HG03342 (cell line): ENCODE measurements at regions not wholly inside any gene's neighbourhood (a gene's known extent, or its start where the extent isn't known, plus 50 kb on each side); places are given as distances from the start of the nearest gene placed in this dataset.
"Not testable (repeated sequence)": the region's sequence is repeated elsewhere in the genome, so short reads cannot be mapped to it uniquely, and the experiment has no call there.

Experiments
- ATAC-seq: cut with Tn5 transposase; IDR thresholded peaks from one replicate; pipeline ENCODE4 v1.9.1; 2021; ENCODE audit warnings: mild to moderate bottlenecking, moderate library complexity; ENCODE audit not compliant: unreplicated experiment

DNA sequence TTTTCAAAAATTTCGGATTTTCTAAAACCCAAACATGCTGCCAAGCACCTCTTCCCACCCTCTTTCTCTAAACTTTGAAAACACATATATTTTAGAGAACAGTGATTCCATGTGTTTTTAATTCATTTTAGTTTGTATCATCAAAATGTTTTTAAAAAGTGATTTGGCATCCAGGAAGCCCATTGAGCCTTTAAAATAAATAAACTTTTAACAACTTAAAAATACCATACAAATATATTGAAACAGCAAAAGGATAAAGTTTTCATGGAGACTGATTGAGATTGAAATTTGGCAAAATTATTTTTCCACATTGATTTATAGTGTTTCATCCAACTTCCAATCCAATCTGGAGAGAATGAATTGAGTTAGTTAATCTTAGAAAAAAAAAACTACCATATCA lies 374.7 kb downstream of the CD109 start:
- no peak for ATAC-seq

DNA sequence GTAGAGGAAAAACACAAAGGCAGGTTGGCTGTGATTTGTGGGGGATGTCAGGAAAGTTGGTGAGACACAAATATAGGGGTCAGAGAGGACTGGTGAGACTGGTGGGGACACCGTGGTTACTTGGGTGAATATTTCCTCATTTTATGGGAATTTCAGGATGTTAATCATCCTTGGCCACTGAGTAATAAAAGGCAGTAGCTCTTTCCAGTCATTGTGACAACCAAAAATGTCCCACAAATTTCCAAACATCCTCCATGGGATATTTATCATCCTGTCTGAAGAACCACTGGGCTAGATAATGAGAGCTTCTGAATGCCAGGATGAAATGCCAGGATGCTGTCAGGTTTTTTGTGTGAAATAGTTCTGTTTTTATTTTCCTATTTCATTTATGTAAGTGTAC lies 374.1 kb downstream of the CD109 start:
- no peak for ATAC-seq

DNA sequence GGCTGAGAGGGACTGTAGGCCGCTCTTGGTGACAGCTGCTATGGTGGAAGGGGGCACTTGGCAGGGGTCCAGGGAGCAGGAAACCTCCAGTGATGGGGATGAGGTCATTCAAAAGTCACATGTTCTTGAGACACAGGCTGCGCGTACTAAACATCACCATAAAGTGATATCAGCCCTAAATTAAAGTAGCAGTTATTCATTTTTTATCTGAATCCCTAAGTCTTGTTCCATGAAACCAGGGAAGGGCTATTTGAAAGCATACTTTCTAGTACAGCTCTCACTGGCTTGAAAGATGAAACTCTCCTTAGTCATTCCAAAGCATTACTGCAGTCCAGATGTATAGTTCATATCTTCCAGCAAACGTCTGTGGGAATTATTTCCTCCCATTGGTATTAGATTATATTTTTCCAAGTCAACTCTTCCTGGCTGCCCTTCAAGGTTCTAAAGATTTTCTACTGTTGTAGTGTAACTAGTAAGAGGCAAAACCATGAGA lies 373.1 kb downstream of the CD109 start:
- ATAC-seq = no peak

DNA sequence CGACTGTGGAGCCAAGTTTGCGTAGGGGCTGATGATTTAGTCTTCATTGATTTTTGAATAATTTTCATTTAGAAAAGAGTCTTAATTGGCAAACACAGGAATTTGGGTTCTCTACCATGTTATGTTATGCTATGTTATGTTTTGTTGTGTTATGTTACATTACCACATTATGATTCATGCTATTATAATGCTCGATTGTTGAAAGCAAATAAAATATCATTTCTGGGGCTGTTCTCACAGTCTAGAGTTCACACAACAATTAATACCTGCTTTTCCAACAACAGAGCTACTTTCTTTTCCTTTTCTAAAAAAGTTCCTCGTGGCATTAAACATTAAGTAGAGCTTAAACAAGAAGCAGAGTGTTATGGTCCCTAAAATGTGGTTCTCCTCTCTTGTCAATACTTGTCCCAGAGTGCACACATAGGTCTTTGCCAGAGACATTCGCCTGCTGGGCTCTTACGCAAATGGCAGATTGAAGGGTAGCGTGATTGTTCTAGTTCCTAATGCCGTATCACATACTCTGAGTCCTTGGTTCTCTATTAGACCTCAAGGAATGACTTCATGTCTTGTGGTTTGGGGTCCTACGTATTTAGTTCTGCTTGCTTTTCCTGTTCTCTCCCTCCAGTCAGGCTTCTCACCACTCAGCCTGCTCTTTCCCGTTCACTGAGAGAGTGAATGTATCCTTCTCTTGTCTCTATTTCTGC lies 370.3 kb downstream of the CD109 start:
- no peak for ATAC-seq

DNA sequence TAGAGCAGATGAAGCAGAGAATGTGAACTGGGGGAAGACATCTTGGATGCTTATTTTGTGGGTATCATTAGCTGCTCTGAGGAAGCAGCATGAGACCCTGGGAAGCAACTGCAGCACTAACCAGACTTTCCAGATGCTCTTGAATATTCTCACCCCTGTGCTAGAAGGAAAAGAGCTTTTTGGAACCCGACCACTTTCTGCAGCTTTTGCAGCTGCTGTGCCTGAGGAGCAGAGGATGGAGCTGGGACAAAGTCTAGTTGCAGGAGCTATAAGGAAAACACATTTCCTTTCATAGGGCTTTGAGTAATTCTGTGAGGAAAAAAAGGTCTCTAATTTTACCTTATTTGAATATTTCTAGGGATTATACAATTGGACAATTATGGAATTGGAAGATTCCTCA lies 369.7 kb downstream of the CD109 start:
- no peak for ATAC-seq

DNA sequence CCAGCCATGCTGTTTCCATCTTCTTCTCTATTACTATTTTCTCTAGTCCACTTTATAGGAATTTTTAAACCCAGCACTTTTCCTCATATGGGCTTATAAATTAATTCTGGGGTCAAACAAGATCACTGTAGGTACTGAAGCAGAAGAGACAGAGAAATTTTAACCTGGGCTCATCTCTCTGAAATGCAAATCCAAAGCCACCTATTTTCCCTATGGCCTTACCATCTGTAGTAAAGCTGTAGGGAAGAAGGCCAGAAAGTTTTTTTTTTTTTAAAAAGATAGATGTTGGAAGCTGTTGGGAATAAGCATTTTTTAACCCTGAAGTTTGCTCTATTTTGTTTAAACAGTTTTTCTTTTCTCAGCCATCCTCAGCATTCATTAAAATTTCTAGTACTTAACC lies 367.4 kb downstream of the CD109 start:
- no peak for ATAC-seq

DNA sequence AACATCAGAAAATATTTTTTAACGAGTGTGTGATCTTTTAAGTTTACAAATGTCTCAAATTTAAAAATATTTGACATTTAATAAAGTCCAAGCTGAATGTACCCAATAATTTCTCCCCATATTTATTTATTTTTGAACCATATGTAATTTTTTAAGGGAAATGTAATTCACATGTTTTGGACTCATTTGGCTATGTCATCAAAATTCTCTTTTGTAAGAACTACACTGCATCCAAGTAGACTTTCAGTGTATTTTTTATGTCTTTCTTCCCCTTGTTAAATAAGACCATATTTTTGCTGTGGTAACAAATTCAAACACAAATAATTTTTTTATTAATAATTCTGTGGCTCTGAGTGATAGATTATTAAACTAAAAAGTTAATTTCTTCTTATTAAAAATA lies 365.2 kb downstream of the CD109 start:
- ATAC-seq = no peak

DNA sequence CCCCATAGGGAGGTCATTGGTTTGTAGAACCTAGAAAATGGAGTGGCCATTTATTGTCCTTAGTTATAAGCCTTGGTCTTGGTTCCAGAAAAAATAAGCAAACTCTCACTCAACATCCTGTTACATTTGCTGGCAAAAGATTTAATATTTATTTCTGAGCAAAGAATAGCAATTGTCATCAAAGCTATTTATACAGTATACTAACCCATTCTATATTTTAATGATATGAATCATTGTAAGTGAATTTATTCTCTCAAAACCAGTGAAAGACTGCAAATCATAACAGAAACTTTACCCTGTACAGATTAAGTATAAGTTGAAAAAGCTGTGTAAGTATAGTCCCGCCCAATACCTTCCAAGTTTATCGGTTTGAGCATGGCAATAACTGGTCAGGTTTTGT lies 364.4 kb downstream of the CD109 start:
- no peak for ATAC-seq

DNA sequence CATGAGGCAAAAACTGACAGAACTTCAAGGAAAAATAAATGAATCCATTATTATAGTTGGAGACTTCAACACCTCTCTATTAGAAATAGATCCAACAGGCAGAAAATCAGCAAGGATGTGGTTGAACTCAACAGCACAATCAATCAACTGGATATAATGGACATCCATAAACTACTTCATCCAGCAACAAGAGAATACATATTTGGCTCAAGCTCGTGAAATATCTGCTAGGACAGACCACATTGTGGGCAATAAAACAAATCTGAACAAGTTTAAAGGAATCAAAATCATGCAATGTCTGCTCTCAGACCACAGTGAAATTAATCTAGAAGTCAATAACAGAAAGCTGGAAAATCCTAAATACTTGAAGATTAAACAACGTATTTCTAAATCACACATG lies 362.6 kb downstream of the CD109 start:
- no peak for ATAC-seq

DNA sequence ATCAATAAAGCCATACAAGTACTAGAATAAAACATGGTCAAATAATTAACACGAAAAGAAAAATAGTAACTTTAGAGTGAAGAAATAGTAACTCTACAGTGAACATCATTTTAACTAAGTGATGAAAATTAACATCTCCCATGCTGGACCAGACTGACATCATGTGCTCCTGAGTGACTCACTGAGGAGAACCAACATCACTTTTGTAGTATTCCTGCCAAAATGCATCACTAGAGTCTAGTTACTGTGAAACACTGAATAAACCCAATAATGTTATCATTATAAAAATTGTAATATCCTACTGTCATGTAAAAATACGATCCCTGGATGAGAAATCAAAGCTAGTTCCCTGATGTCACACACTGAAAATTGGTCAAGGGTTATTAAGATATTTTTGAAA lies 361.3 kb downstream of the CD109 start:
- no peak for ATAC-seq

DNA sequence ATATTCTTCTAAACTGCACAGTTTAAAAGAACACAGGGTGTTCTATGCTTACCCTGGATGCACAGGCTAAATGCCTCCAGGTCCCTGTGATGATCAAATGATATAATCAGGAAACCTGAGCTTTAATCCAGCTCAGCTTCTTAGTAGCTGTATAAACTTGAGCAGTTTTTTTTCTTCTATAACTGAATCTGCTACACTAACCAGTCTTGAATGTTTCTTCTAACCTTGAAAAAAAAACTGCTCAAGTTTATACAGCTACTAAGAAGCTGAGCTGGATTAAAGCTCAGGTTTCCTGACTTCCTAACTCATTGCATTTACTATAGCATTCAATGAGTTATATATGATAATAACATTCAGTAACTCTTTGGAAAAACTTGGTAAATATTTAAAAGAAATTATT lies 358.2 kb downstream of the CD109 start:
- no peak for ATAC-seq

DNA sequence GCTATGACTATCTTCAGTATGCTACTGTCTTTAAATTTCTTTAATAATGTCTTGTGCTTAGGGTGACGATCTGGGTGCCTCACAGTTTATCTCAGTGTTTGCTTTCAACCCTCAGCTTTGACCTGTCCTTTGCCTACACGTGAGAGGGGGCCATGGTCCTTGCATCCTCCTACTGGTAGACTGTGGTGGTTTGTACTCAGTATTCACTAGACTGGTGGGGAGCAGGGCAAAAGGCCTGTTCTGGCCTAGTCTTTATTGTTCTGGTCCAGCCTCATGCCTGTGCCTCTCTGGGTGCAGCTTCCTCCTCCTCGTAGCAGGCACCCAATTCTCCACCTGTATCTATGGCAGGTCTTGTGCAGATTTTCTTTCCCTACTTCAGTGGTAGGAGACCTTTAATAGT lies 354.9 kb downstream of the CD109 start:
- no peak for ATAC-seq

DNA sequence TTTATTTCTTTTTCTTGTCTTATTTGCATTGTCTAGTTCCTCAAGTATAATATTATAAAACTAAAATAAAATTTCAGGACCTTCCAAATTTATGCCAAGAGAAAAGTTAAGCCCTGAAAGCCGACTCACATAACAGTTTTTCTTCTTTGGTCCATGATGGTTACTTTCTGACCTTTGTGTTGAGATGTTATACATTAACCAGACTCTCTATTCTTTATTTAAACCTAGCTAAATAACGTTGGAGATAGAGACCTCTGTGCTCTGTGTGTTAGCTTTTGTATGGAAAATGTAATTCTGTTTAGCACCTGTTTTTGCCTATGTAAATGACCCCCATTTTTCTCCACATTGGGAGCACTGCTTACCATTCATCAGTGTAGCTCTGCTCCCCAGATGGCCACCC lies 352.4 kb downstream of the CD109 start:
- ATAC-seq = no peak

DNA sequence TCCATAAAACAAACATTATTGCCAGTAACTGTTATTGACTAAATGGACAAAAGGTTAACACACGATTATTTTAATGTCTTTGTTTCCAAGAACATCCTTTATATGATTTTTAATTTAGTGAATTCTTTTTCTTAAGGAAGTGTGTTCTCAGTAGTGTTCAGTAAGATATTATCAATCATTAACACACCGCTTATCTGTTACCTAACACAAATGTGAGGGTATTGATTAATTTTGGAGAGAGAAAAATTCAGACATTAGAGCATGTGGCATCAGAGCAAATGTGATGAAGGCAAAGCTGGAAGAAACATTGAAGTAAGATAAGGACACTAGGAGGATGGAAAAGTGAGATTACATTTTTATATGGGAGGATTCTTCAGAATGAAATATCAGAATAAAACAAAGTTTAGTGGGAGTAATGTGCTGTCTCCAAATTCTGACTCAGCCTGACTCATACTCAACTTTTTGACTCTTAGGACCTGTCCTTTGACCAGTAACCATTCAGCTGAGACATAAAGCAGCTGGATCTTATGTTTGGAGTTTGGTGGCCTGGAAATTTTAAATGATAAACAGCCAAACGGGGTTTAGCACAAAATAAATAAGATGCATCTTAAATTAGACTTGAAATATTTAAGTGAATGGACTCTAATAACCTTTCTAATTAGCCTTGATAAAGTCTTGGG lies 348.6 kb downstream of the CD109 start:
- ATAC-seq = no peak

DNA sequence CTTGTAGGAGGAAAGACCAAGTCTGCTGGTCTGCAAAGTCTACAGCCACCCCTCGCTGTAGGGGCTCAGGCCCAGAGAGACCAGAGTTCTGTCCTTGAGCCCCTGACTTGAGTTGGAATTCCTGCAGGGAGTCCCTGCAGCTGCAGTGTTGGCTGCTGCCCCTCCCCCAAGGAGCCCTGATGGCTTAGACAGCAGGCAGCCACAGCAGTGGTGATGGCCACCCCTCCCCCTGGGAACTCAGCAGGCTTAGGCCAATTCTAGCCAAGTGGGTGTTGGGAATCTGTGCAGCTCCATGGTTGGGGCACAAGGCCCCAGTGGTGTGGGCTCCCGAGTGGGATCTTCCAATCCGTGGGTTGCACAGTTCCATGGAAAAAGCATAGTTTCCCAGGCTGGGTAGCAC lies 345.4 kb downstream of the CD109 start:
- ATAC-seq = no peak

DNA sequence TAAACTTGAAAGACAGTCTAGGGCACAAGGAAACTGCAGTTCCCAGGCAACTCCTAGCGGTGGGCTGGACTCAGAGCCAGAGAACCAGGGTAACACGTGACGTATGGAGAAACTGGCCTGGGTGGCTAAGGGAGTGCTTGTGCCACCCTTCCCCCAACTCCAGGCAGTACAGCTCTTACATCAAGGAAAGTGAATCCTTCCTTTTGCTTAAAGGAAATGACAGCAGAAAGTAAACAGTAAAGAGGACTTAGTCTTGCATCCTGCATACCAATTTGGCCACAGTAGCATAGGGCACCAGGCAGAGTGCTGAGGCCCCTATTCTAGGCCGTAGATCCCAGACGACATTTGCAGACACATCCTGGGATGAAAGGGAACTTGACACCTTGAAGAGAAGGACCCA lies 322.8 kb downstream of the CD109 start:
- no peak for ATAC-seq

DNA sequence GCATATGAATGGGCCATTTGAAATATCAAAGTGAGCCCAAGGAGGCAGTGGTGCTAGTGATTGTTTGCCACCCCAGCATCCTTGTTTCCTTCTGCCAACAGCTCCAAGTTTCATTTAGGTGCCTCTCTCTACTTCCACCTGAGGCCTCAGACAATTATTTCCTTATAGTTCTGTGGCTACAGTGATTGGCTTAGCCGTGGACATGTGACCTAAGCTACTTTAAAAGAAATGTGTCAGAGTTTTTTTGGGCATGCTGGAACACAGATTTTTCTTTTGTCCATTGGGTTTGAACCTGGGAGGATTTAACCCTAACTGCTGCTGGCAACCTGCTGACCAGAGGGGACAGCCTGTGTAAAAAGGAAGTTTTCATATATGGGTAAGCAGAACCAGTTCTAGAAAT lies 319.4 kb downstream of the CD109 start:
- no peak for ATAC-seq

DNA sequence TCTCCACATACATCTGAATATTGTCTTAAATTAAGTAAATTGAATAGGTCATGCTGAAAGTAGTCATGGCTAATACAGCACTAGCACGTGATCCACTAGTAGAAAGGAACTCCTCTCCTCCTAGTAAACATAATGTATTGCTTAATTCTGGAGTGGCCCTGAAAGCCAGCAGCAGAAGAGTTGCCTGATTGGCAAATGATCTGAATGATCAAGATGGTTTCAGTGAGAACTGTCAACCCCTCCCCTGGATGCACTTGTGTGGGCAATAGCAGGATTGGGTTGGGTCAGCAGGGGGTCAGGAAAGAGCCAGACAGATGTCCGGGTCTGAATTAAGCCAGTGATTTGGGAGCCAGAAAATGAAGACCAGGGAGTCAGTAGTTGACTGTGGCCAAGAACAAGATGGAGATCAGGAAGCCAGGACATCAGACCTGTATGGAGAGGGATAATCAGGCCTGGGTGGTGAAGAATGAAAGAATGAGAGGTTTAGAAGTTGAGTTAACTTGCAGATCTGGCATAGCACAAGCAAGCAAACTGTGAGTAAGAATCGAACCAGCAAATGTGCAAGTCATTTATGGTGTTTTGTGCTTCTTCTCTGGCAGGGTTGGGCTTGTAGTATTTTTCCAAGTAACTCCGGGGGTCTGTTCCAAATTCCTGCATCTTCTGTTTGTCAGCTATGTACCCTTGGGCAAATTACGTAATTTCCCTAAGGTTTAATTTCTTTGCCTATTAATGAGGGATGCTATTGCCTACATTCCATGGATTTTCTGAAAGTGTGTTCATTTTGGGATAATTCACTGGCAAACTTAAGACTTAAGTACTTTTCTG lies 304.9 kb downstream of the CD109 start:
- ATAC-seq = no peak

DNA sequence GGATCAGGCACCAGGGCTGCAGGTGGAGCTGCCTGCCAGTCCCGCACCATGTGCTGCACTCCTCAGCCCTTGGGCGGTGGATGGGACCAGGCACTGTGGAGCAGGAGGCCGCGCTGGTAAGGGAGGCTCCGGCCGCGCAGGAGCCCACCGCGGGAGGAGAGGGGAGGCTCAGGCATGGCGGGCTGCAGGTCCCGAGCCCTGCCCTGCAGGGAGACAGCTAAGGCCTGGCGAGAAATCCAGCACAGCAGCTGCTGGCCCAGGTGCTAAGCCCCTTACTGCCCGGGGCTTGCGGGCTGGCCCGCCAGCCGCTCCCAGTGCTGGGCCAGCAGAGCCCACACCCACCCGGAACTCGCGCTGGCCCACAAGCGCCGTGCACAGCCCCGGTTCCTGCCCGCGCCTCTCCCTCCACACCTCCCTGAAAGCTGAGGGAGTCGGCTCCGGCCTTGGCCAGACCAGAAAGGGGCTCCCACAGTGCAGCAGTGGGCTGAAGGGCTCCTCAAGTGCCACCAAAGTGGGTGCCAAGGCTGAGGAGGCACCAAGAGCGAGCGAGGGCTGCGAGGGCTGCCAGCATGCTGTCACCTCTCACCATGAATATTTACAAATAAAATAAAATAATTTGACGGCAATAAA lies 294.7 kb downstream of the CD109 start:
- ATAC-seq = not testable (repeated sequence)

DNA sequence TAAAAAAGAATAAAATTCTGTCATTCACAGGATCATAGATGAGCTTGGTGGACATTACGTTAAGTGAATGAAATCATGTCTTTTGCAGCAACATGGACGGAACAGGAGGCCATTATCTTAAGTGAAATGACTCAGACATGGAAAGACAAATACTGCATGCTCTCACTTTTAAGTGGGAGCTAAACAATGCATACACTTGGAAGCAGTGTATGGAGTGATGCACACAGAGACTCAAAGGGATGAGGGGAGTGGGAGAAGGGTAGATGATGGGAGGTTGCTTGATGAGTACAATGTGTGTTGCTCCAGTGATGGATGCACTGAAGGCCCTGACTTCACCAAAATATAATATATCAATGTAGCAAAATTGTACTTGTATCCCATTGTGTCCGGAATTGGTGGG lies 293.4 kb downstream of the CD109 start:
- no peak for ATAC-seq

DNA sequence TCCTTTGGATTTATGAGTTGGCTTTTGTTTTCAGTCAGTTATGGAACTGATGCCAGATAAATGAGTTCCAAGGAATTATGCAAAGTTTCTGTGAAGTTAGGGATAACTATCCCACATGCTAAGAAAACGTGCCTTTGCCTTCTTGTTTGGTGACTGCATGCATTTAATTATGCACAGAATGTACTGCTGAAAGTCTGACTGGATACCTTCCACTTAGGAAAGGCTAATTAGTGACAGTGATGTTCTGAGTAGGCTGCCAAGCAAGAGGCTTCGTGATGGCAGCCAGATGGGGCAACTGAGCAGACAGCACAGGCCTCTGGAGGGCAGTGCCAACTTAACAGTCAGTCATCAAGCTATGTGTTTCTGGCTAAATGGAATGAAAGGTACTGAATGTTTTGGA lies 289.9 kb downstream of the CD109 start:
- no peak for ATAC-seq
